Forelimb muscle (tissue), 1 donor: ENCODE measurements at regions not wholly inside any gene's neighbourhood (a gene's known extent, or its start where the extent isn't known, plus 50 kb on each side); places are given as distances from the start of the nearest gene placed in this dataset.
A peak's percentile ranks its signal among the peaks of the same experiment; 100 is the strongest.
"Not testable (repeated sequence)": the region's sequence is repeated elsewhere in the genome, so short reads cannot be mapped to it uniquely, and the experiment has no call there.

Experiments
- DNase-seq: peaks from one replicate; pipeline ENCODE4 v3.0.0-alpha.2; 2013; ENCODE audit warnings: low read depth

DNA sequence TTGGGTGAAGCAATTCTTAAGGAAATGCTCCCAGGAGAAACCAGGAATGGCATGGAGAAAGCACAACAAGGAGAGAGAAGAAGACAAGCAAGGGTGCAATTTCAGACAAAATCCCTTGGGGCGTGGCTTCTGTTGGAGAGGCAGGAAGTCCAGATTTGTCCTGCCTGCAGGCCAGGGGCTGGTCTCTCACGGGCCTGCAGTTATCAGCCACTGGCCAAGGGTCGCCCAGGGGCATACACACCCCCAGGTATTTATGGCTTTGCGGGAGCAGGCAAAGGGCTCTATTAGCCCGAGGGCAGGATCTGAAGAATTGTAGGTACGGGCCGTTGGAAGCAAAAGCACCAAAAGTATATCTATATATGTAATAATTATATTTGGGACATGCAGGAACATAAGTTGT lies 87.7 kb downstream of the IYD start:
- no peak for DNase-seq

DNA sequence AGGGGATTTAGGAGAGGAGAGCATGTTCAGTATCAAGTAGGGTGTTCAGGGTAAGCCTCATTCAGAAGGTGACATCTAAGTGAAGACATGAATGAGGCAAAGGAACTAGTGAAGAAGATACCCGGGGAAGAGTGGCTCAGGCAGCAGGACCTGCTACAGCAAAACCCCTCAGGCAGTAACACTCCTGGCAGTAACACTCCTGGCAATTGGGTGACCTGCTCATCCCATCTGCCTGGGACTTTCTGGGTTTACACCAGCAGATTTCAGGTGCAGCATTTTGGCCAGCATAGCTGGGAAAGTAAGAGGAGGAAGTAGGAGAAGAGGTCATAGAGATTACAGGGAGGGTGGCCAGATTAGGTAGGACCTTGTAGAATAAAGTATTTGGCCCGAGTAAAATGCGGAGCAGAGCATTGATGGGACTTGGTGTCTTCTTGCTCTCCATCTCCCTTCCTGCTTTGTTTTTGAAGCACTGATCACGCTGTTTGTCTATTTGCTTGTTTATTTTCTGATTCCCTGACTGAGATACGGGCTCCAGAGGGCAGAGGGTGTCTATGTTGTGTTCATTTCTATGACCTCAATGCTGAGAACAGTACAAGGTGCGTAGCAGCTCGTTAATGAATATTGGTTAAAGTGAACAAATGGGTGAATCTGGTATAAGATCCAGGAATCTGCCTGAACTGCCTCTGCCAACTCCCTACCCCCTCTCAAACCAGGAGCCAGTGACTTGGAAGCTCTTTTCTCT lies 88.3 kb downstream of the IYD start:
- DNase-seq, result no peak

DNA sequence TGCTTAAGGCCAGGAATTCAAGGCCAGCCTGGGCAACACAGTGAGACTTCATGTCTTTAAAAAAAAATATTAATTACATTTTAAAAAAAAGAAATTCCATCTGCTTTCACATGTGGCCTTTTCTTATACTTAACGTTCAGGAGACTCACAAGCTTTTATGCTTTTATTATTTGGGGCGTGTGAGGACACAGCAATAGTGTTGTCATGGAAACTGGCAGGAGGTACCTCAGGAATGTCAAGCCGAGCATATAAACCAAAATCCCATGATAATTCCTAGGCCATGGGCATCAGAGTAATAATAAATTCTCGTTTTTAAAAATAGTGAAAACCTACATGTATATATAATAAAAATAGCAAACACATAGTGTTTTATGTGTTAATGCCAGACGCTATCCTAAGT lies 89.8 kb downstream of the IYD start:
- DNase-seq, result no peak

DNA sequence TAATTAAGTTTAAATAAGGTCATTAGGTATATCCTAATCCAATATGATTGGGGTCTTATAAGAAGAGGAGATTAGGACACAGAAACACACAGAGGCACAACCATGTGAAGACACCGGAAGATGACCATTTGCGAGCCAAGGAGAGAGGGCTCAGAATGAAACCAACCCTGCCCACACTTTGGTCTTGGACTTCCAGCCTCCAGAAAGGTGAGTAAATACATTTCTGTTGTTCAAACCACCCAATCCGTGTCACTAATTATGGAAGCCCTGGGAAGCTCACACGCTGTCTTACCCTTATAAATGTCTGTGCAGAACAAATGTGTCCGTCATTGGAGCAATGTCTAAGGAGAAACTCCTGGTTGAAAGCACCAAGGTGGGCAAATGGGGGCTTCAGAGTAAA lies 95.0 kb downstream of the IYD start:
- DNase-seq, result no peak

DNA sequence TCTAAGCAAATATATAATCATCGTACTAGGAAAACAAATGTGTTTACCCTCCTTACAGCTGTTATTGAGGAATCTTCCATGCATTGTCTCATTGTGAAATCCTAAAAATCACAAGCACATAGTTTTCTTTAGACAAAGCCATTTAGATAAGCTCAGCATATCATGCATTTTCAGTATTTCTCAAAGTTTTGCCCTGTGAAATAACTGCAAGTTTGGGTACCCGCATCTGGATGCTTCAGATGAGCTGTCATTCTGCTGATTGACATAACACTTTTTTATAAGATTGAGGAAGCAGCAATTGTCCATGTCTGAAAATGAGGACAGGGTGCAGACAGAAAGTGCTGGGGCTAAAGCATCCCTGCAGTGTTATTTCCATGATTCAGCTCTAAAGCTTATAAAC lies 96.2 kb downstream of the IYD start:
- no peak for DNase-seq

DNA sequence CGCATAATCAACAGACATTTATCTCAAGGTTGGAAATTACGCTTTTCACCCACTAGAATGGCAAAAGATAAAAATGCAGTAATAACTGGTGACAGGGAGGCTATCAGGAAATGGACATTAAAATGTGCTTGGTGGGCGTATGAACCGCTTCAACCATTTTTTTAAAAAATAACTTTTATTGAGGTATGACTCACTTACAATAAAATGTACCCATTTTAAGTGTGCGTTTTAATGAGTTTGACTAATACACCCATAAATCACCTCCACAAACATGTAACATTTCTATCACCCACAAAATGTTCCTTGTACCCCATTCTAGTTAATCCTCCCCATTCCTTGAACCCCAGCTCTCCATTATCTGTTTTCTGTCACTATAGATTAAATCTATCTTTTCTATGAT lies 96.8 kb downstream of the IYD start:
- DNase-seq, result no peak

DNA sequence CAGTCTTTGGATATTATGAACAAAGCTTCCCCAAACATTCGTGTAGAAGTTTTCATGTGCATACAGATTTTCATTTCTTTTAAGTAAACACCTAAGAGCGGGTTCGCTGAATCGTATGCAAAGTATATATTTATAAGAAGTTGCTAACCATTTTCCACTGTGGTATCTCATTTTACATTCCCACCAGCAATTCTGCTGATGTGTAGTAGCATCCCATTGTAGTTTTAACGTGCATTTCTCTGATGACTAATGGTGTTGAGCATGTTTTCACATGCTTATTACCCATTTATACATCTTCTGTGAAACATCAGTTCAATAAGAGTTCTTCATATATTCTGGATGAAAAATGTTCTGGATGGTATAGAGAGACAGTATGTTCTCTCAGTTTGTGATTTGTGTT lies 97.4 kb downstream of the IYD start:
- DNase-seq, result no peak

DNA sequence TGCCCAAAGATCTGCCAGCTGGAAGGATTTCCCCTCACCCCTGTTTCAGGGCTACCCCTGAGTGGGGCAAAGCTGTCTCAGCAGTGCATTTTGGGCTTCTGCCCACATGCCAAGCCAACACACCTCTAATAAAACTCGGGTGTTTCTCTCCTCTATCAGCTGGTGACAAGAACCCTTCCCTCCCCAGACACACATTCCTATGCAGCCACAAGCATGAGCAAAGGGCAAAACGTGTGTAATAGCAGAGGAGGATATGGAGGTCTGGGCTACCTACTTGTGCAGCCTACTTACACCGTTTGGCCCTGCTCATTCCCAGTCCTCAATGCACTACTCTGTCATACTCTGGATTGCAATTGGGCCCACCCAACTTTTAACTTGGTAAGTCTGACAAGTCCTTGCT lies 101.3 kb downstream of the IYD start:
- DNase-seq, result no peak

DNA sequence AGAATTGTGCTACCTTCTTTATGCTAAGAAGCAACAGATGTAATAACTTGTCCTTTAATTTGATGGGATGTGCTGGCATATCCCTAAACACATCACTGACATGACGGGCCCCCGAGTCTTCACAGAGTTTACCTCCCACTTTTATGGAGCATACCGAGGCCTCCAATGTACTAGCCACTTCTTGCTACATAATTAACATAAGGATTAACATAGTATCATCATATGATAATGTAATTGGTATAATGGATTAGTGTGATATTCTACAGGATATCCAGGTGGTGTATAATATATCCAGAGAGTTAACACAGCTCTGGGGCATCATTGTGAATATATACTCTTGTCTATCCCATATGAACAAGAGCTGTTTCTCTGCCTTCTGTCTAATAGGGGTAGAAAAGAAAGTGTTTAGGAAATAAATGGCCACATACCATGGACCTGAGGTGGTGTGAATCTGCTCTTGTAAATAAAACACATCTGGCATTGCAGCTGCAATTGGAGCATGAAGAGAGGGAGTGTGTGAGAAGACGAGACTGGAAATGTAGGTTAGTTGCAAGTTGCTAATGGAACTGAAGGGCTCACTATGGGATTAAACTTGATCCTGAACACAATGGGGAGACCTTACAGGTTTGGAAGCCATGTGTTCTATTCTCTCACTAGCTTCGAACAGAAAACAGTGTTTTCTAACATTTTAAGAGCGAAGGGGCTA lies 102.3 kb downstream of the IYD start:
- no peak for DNase-seq

DNA sequence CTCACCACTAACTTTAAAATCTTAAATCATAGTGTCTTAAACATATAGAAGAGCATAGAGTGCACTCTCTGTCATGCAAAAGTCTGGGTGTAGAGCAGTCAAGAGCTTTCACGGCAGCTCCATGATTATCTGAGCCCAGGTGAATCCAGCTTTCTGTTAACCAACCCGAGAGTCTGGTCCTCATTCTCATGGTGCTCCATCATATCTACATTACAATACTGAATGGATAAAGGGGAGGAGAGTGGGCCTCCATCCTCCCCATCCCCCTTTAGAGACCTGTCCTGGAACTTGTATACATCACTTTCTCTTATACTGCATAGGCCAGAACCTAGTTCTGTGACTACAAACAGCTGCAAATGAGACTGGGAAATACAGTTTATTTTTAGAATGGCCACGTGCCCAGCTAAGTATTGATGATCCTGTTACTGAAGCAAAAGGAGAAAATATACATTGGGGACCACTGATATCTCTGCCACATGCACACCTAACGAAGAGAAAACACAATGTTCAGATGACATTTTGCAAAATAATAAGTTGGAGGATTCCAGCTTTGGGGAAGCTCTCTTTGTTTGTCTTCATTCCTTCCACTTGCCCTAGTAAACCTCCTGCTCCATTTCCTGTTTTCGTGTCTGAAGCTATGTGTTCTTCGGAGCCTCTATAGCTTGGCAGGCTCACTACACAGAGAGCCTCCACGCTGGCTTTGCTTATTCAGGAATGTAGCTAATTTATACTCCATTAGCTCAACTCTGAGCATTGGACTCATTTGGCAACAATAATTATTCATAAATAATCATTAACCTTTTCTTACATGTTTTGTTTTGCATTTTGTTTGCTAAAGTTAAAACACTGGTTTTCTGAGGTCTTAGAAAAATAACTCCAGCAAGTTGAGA lies 110.1 kb downstream of the IYD start:
- DNase-seq, result peak; percentile 78

DNA sequence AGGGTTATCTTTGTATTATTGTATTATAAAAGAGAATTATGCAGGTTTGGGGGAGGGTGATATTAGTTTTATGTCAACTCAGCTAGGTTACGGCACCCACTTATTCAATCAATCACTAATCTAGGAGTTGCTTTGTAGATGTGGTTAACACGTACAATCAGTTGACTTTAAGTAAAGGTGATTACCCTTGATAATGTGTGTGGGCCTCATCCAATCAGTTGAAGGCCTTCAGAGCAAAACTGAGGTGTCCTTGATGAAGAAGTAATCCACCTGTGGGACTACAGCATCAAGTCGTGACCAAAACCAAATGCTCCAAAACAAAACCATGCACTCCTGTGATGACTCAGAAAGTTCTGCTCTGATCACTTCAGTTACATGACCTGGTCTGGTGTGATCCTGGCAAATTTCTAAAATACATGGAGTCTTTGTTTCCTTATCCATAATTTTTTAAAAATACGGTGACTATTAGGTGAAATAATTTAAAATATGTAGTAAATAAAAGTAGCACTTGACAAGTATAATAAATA lies 114.1 kb downstream of the IYD start:
- DNase-seq, result no peak

DNA sequence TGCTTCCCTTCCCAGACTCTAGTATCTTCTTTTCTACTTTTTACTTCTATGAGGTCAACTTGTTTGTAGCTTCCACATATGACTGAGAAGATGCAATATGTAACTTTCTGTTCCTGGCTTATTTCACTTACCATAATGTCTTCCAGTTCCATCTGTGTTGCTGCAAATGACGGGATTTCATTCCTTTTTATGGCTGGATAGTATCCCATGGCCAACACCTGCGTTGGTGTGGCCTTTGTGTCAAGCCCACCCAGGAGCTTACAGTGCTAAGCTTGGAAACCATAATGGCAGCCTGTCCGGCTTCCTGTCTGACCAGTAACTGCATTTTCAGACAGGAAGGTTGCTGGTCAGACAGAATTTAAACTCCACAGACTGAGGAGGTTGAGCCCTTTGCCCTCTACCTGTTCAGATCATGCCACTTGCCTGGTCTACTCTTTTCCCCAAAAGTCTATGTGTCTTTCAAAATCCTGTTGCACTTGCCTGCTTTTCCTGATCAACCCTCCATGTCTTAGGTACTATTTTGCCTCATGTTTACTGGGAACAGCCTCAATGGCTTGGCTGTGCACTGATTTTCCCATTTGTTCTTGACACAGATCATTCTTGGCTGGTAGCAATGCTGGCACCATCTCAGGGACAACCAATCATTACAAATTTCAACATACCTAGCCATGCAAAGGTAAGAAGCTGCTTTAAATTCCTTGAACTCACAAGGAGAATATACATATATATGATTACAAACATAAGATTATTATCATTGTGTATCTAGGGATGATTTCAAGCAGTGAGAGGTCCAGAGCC lies 114.3 kb upstream of the PLEKHG1 start:
- DNase-seq, result no peak

DNA sequence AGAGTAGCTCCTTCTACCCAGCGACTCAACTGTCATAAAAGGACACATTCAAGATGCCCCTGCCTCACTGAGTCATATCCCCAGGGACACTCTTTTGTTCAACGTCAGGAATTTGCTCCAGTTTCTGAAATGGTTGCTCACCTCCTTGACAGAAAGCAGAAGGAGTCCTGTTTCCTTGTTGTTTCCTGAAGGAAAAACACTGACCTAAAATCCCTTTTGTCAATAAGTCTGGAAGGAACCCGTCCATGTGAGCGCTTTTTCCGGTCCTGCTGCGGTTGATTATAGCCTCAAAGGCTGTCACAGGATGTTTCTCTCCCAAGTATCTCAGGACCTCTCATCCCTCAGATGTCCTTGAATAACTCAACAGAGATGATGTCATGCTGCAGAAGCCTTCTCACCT lies 113.6 kb upstream of the PLEKHG1 start:
- no peak for DNase-seq

DNA sequence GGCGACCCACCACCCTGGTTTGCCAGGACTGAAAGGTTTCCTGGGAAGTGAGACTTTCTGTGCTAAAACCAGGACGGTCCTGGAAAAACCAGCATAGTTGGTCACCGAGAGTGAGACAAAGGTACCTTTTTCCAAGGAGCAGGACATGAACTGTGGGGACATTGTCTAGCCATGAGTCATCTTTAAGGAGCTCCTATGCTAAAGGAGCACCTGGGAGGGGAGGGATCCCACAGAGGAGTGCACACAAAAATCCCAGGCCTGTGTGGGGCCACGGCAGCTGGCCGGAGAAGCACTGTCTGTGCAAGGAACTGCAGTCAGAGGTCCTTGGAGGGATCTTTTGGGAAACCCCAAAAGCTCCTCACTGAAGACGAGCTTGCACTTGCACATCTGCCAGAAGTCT lies 109.1 kb upstream of the PLEKHG1 start:
- DNase-seq, result no peak

DNA sequence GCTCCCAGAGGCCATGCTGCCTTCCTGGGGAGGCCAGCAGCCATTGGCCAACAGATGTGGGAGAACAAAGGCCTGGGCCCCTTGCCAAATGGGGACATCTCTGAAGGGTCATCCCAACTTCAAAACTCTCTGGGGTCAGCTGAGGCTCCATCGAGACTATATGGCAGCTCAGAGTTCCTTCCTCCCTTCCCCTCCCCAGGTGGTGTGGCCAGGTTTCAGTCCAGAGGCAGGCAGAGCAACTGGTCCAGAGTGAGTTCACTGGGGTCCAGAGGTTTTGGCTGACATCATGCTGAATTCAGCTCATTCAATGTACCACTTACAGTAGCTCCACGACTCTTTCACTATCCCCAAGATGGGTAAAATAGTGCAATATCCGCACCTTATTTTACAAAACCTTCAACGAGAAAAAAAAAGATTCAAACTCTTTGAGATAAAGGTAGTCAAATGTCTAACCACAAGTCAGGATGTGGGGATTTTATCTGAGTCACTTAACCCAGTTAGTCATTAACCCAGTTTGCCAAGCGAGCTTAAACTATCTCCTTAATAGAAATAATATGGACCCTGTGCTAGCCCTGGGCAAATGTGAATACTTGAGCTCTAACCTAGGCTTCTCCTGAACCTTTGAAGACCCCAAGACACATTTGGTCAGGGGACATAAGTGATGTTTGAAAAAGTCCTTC lies 108.4 kb upstream of the PLEKHG1 start:
- DNase-seq, result no peak

DNA sequence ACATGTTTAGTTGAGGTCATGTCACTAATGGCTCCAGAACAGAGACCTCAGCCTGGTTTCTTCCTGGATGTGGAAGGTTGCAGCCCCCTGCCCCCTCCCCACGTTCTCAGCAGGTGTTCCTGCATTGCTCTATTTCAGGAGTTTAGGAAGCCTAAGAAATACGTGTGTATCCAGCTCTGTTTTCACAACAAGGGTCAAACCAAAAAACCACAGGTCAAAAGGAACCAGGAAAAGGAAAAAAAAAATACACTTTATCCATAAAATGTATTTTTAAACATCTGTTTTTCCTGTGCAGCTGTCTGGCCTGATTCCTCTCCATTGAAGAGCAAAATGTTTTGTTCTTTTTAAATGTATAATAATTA lies 107.9 kb upstream of the PLEKHG1 start:
- no peak for DNase-seq

DNA sequence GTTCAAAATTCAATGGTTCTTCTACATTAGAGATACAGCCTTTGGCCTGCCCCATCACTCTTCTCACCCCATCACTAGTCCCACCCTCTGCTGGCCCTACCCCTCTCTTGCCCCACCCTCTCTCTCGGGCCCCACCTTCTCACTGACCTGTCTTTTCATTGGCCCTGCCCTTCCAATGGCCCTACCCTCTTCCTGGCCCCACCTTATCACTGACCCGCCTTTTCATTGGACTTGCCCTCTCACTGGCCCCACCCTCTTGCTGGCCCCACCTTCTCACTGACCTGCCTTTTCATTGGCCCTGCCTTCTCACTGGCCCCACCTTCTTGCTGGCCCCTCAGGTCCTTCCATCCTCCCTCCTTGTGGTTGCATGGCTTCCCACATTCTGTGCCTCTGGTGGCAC lies 107.2 kb upstream of the PLEKHG1 start:
- no peak for DNase-seq

DNA sequence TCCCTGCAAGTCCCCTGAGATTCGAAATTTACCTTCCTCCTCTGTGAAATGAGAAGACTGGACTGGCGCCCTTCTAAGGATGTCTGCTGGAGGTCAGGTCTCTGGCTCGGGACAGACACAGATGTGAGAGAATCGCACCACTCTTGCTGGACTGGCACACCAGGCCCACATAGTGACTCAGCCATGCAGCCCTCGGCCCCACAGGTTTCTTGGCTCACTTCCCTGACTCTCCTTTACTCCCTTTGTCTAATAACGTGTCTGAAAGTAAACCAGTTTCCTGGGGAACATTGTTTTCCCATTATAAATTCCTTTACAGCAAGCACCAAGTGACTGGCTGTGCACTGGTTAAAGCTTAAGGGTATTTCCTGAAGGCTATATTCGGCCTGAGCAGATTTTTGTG lies 106.7 kb upstream of the PLEKHG1 start:
- DNase-seq, result no peak

DNA sequence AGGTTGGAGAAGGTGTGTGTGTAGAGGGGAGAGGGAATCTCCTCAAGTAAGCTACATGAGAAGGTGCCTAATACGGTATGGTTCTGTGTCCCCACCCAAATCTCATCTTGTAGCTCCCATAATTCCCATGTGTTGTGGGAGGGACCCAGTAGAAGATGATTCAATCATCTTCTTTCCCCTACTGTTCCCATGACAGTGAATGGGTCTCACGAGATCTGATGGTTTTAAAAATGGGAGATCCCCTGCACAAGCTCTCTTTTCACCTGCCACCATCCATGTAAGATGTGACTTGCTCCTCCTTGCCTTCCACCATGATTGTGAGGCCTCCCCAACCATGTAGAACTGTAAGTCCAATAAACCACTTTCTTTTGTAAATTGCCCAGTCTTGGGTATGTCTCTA lies 106.1 kb upstream of the PLEKHG1 start:
- DNase-seq, result not testable (repeated sequence)

DNA sequence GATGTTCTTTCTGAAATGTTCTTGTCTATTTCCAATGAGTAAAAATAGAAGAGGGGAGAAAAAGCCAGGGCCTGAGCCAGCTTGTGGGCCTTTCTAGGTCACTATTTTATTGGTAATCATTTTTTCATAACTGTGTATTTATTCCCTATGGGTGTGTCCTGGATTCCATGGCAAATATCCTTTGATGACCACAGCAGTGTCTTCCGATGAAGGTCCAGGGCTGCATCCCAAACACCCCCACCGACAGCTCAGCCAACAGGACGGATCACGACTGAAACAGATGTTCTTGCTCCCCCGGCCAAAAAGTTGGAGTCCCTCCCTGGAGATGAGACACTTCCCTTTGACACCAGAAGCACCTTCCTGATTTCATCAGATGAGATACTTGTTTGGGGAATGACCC lies 105.4 kb upstream of the PLEKHG1 start:
- peak; percentile 77 for DNase-seq

DNA sequence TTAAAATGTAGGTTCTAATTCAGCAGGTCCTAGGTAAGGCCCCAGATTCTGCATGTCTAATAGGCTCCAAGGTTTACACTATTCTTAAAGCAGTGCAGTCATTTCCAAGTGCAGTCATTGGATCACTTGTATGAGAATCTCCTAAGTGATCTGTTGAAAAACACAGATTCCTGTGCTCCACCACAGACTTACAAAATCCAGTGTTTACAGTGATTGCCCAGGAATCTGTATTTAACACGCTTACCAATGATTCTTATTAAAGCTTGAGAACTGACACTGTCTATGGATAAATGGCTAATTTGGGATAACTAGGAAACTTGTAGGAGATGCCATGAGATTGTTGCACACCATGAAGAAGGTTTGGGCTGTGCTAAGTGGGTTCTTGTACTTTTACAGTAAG lies 104.6 kb upstream of the PLEKHG1 start:
- DNase-seq, result no peak
